ENCODE measurements at regions not wholly inside any gene's neighbourhood (a gene's known extent, or its start where the extent isn't known, plus 50 kb on each side); places are given as distances from the start of the nearest gene placed in this dataset.

DNA sequence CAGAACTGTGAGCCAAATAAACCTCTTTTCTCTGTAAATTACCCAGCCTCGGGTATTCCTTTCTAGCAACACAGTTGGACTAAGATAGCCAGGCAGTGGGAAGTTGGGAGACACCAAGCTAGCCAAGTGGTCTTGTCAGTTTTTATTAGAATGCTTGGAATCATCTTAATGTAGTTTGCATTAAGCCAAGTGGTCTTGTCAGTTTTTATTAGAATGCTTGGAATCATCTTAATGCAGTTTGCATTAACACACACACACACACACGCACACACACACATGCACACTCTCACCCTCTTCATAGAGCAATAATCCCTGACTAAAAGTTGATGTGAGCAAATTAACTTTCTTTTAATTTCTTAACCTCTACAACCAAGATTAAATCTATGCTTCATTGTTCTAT lies 151.5 kb downstream of the VAPA start:
- TF ChIP-seq POLR2AphosphoS5 (IDR thresholded peaks at IDR 0.05) (no peak), POLR2A (IDR thresholded peaks at IDR 0.05) (no peak)
- TF ChIP-seq, protein P1, sequence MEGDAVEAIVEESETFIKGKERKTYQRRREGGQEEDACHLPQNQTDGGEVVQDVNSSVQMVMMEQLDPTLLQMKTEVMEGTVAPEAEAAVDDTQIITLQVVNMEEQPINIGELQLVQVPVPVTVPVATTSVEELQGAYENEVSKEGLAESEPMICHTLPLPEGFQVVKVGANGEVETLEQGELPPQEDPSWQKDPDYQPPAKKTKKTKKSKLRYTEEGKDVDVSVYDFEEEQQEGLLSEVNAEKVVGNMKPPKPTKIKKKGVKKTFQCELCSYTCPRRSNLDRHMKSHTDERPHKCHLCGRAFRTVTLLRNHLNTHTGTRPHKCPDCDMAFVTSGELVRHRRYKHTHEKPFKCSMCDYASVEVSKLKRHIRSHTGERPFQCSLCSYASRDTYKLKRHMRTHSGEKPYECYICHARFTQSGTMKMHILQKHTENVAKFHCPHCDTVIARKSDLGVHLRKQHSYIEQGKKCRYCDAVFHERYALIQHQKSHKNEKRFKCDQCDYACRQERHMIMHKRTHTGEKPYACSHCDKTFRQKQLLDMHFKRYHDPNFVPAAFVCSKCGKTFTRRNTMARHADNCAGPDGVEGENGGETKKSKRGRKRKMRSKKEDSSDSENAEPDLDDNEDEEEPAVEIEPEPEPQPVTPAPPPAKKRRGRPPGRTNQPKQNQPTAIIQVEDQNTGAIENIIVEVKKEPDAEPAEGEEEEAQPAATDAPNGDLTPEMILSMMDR (IDR thresholded peaks at IDR 0.05): no peak

All from prostate gland (tissue), 2 donors.